GM12878 (cell line): ENCODE measurements at regions not wholly inside any gene's neighbourhood (a gene's known extent, or its start where the extent isn't known, plus 50 kb on each side); places are given as distances from the start of the nearest gene placed in this dataset.

Source experiments
- ATAC-seq: fragments of 200-7000 bp; cut with Tn5 transposase; 3 replicates; pipeline ENCODE4 v1.9.1; 2020; ENCODE audit warnings: mild to moderate bottlenecking, moderate library complexity
- BruUV-seq: library from RNA; stranded (reverse); fragments of 400-500 nt; replicated peaks from 2 replicates; lab custom pipeline; 2021; lab: Mats Ljungman, UMichigan
- CTCF ChIA-PET: fragments of 300-600 bp; sonication (Branson Sonifier 250); formaldehyde crosslinking; extraction: SDS; loops from one replicate; lab custom pipeline; 2021; ENCODE audit warnings: inconsistent platforms; lab: Yijun Ruan, JAX
- POLR2A ChIA-PET: fragments of 350-600 bp; formaldehyde crosslinking; extraction: SDS; loops from one replicate; lab custom pipeline; 2021; ENCODE audit warnings: inconsistent platforms; lab: Charles Lee
- RAD21 ChIA-PET: fragments of 300-600 bp; sonication (Branson Sonifier 250); formaldehyde crosslinking; loops from one replicate; lab custom pipeline; 2023; ENCODE audit warnings: antibody characterized with exemption; ENCODE audit not compliant: unreplicated experiment; lab: Charles Lee
- SMC1A ChIA-PET: fragments of 300-600 bp; sonication (Branson Sonifier 250); formaldehyde crosslinking; loops from one replicate; lab custom pipeline; 2023; ENCODE audit not compliant: unreplicated experiment, uncharacterized antibody; lab: Charles Lee
- DNase-seq: peaks from one replicate; pipeline ENCODE4 v3.0.0-alpha.2; 2011; ENCODE audit warnings: low read depth, low spot score
- FAIRE-seq: peaks from 3 replicates; lab custom pipeline; 2011; peaks lifted over from hg19 to GRCh38; lab: Jason Lieb, UNC
- H2AFZ ChIP-seq: 2 replicates; pipeline ENCODE4 v1.6.0; 2011; ENCODE audit warnings: low read depth, low read length, control low read depth; ENCODE audit not compliant: control insufficient read depth
- H3K27ac ChIP-seq: 2 replicates; pipeline ENCODE4 v1.5.1; 2011; ENCODE audit warnings: control low read depth; ENCODE audit not compliant: control insufficient read depth, insufficient read depth
- H3K27me3 ChIP-seq, 2 experiments: replicated peaks in 1 of 2; 2 replicates each; pipeline versions ENCODE4 v1.6.0 to v1.6.1; 2011; ENCODE audit warnings: low read length in 1 of 2; ENCODE audit not compliant: control insufficient read depth in 2 of 2, insufficient read depth in 2 of 2
- H3K36me3 ChIP-seq, 2 experiments: 2 replicates each; pipeline ENCODE4 v1.5.1; 2011; ENCODE audit warnings: low read length in 1 of 2; ENCODE audit not compliant: control insufficient read depth in 2 of 2, insufficient read depth in 2 of 2
- H3K4me1 ChIP-seq: 2 replicates; pipeline ENCODE4 v1.6.1; 2011; ENCODE audit warnings: mild to moderate bottlenecking, low read length, moderate library complexity, mixed read lengths; ENCODE audit not compliant: control insufficient read depth, insufficient read depth
- H3K4me2 ChIP-seq: 2 replicates; pipeline ENCODE4 v1.6.0; 2011; ENCODE audit warnings: control low read depth; ENCODE audit not compliant: control insufficient read depth, insufficient read depth
- H3K4me3 ChIP-seq: fragments of 200-600 bp; sonication (generic); 2 replicates; pipeline ENCODE4 v1.5.1; 2016
- H3K79me2 ChIP-seq: 2 replicates; pipeline ENCODE4 v1.6.0; 2011; ENCODE audit warnings: low read length; ENCODE audit not compliant: control insufficient read depth, insufficient read depth
- H3K9ac ChIP-seq: 2 replicates; pipeline ENCODE4 v1.8.0; 2011; ENCODE audit warnings: low read length, control low read depth, mixed read lengths; ENCODE audit not compliant: control insufficient read depth, insufficient read depth
- H3K9me3 ChIP-seq: replicated peaks from 3 replicates; pipeline ENCODE4 v1.5.1; 2011; ENCODE audit warnings: mild to moderate bottlenecking, low read length; ENCODE audit not compliant: control insufficient read depth, insufficient read depth
- H4K20me1 ChIP-seq: 2 replicates; pipeline ENCODE4 v1.6.0; 2011; ENCODE audit not compliant: control insufficient read depth, insufficient read depth
- BHLHE40 ChIP-seq, 2 experiments: fragments of 450-650 bp in 1 of 2; IDR thresholded peaks; 2 replicates each; pipeline ENCODE4 v1.6.1; 2011 to 2017; ENCODE audit warnings: low read depth in 2 of 2, borderline replicate concordance in 1 of 2, improper control_type of control experiment in 1 of 2, low read length in 1 of 2, mild to moderate bottlenecking in 1 of 2
- CHD2 ChIP-seq: IDR thresholded peaks from 2 replicates; pipeline ENCODE4 v1.6.1; 2011; ENCODE audit warnings: low read depth, low read length, improper control_type of control experiment, borderline replicate concordance
- EGR1 ChIP-seq, 2 experiments: IDR thresholded peaks; 1 replicate in 1 of 2; 2 replicates in 1 of 2; pipeline ENCODE4 v1.6.1; 2011 to 2012; ENCODE audit warnings: low read depth in 2 of 2, low read length in 2 of 2, borderline replicate concordance in 1 of 2, mild to moderate bottlenecking in 1 of 2, moderate library complexity in 1 of 2
- LARP7 ChIP-seq: fragments of 450-650 bp; IDR thresholded peaks from 2 replicates; pipeline ENCODE4 v1.6.1; 2017; ENCODE audit warnings: mild to moderate bottlenecking
- NR2C1 ChIP-seq: fragments of 450-650 bp; IDR thresholded peaks from 2 replicates; pipeline ENCODE4 v1.6.1; 2017; ENCODE audit warnings: antibody characterized with exemption, mild to moderate bottlenecking, moderate library complexity
- POLR2AphosphoS2 ChIP-seq: IDR thresholded peaks from 2 replicates; pipeline ENCODE4 v1.6.1; 2011; ENCODE audit warnings: low read depth, mild to moderate bottlenecking, low read length, improper control_type of control experiment, moderate library complexity
- SMAD5 ChIP-seq: IDR thresholded peaks from 2 replicates; pipeline ENCODE4 v1.6.1; 2016; ENCODE audit warnings: antibody characterized with exemption, low read depth
- TCF12 ChIP-seq: IDR thresholded peaks from 2 replicates; pipeline ENCODE4 v1.6.1; 2011; ENCODE audit warnings: low read depth, mild to moderate bottlenecking, low read length
- TCF3 ChIP-seq: IDR thresholded peaks from 2 replicates; pipeline ENCODE4 v1.6.1; 2012; ENCODE audit warnings: low read depth, mild to moderate bottlenecking, low read length, borderline replicate concordance; ENCODE audit not compliant: insufficient read depth
- WGBS: methylation state at CpG from one replicate; pipeline ENCODE4 v1.1.6; 2016; ENCODE audit warnings: low lambda C conversion rate; ENCODE audit not compliant: insufficient replicate concordance, insufficient coverage; ENCODE audit errors: missing lambda C conversion rate; 5-methylcytosine and 5-hydroxymethylcytosine counted together
- in situ Hi-C: fragments of 300-500 bp; cut with MboI; formaldehyde crosslinking; loops from 9 replicates; pipeline ENCODE4 v1.14.3; 2018; ENCODE audit warnings: mixed read lengths
- intact Hi-C: fragments of 100-400 bp; cut with micrococcal nuclease; formaldehyde crosslinking; loops from one replicate; pipeline ENCODE4 v1.14.2; 2022; ENCODE audit not compliant: unreplicated experiment
- TF ChIP-seq, protein P1 (sequence below): IDR thresholded peaks from 2 replicates; pipeline ENCODE4 v1.6.1; 2011; ENCODE audit warnings: low read depth, mild to moderate bottlenecking, low read length, moderate library complexity, borderline replicate concordance; ENCODE audit errors: extremely low read depth
- TF ChIP-seq, protein P2 (sequence below), 3 experiments: IDR thresholded peaks in 2 of 3; conservative IDR thresholded peaks in 1 of 3; 2 replicates each; pipeline ENCODE4 v1.5.1; 2011; ENCODE audit warnings: low read depth in 3 of 3, low read length in 3 of 3, mild to moderate bottlenecking in 3 of 3, control low read depth in 2 of 3, moderate library complexity in 2 of 3, inconsistent platforms in 1 of 3, mixed read lengths in 1 of 3; ENCODE audit not compliant: control insufficient read depth in 2 of 3, insufficient read depth in 1 of 3; ENCODE audit errors: extremely low read depth in 1 of 3
- TF ChIP-seq, protein P3 (sequence below): fragments of 150-350 bp; IDR thresholded peaks from 2 replicates; pipeline ENCODE4 v1.6.1; 2016; ENCODE audit warnings: low read depth, low read length
- TF ChIP-seq, protein P4 (sequence below): fragments of 450-650 bp; formaldehyde crosslinking; IDR thresholded peaks from 2 replicates; pipeline ENCODE4 v1.4.0; 2020; ENCODE audit warnings: mild to moderate bottlenecking, moderate library complexity

DNA sequence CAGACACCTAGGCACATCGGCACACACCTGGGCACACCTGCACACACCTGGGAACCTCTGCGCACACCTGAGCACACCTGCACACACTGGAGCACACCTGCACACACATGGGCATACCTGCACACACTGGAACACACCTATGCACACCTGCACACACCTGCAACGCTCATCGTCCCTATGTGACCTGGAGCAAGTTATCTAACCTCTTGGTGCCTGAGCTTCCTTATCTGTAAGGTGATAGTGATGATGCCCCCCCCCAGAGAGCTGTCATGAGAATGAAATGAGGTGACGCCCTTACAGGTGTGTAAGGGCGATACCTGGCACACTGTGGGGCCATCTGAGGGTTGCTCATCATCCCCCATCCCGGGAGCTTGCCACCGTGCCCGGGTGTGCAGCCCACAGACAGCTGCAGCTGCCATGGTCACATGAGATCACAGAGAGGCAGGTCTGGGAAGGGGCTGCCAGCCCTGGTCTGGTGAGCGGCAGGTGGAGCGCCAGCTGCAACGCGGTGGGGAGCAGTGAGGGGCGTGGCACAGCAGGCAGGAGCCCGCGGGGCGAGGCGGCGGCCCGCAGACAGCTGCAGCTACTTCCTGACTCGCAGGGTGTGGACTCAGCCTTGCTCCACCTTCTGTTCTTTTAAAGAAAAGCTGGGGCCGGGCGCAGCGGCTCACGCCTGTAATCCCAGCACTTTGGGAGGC, 59.9 kb upstream of the FBRSL1 start:
- WGBS: 9% methylated on average over 25 of the region's 25 CpGs
- Histone ChIP-seq H3K36me3 (no peaks in the 10 kb centered on the region), H3K4me3 (no peak overlapping the region), H3K9me3 (no peaks in the 10 kb centered on the region), H3K27ac (no peak overlapping the region), H3K9ac (no peak overlapping the region), H3K79me2 (no peaks in the 10 kb centered on the region), H4K20me1 (no peaks in the 10 kb centered on the region), H3K4me1 (peaks cover 18% of the 10 kb centered on the region), H3K27me3 (no peaks in the 10 kb centered on the region; a peak in 2 of 4 replicates), H3K4me2 (peak overlapping the region; percentile 30), H2AFZ (no peak overlapping the region)
- intact Hi-C loops: no loop called here
- ChIA-PET POLR2A (no interaction called here), RAD21 (interaction anchor here (0.5 to 1.1 kb wide), 2 partner anchors 94 to 165 kb away, joined by 3 read pairs; no protein-coding TSS in a partner anchor), SMC1A (interaction anchor here (1.0 to 1.6 kb wide), 3 partner anchors 18 to 62 kb away, joined by 3 read pairs; no protein-coding TSS in a partner anchor), CTCF (interaction anchor here (0.8 kb wide), 1 partner anchor 32 kb away, joined by 3 read pairs; no protein-coding TSS in a partner anchor)
- in situ Hi-C loops: no loop called here
- ATAC-seq (peak; percentile 87), DNase-seq (no peak), FAIRE-seq (no peak)
- no TSS peak for BruUV-seq
- TF ChIP-seq CHD2 (no peak), NR2C1 (no peak), TCF12 (peak; percentile 72; the same call in 1 of the 2 replicates), SMAD5 (no peak), POLR2AphosphoS2 (no peak), EGR1 (IDR thresholded peaks at IDR 0.05; ENCODE audit: borderline replicate concordance in 1 of 2, low read depth in 2 of 2, low read length in 2 of 2) (no peak), TCF3 (peak; percentile 86; the same call in 1 of the 2 replicates), BHLHE40 (IDR thresholded peaks at IDR 0.05; ENCODE audit: borderline replicate concordance in 1 of 2, low read depth in 2 of 2, low read length in 1 of 2) (peak in 1 of 2 experiments; percentile 76; a peak in 2 of 4 replicates), LARP7 (no peak)
- TF ChIP-seq, protein P1, sequence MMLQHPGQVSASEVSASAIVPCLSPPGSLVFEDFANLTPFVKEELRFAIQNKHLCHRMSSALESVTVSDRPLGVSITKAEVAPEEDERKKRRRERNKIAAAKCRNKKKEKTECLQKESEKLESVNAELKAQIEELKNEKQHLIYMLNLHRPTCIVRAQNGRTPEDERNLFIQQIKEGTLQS: no peak
- TF ChIP-seq, protein P2, sequence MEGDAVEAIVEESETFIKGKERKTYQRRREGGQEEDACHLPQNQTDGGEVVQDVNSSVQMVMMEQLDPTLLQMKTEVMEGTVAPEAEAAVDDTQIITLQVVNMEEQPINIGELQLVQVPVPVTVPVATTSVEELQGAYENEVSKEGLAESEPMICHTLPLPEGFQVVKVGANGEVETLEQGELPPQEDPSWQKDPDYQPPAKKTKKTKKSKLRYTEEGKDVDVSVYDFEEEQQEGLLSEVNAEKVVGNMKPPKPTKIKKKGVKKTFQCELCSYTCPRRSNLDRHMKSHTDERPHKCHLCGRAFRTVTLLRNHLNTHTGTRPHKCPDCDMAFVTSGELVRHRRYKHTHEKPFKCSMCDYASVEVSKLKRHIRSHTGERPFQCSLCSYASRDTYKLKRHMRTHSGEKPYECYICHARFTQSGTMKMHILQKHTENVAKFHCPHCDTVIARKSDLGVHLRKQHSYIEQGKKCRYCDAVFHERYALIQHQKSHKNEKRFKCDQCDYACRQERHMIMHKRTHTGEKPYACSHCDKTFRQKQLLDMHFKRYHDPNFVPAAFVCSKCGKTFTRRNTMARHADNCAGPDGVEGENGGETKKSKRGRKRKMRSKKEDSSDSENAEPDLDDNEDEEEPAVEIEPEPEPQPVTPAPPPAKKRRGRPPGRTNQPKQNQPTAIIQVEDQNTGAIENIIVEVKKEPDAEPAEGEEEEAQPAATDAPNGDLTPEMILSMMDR (IDR thresholded peaks at IDR 0.05 in 2 of 3, conservative IDR thresholded peaks at IDR 0.05 in 1 of 3; ENCODE audit: control insufficient read depth in 2 of 3, extremely low read depth in 1 of 3, insufficient read depth in 1 of 3, low read depth in 3 of 3, low read length in 3 of 3): no peak
- TF ChIP-seq, protein P3, sequence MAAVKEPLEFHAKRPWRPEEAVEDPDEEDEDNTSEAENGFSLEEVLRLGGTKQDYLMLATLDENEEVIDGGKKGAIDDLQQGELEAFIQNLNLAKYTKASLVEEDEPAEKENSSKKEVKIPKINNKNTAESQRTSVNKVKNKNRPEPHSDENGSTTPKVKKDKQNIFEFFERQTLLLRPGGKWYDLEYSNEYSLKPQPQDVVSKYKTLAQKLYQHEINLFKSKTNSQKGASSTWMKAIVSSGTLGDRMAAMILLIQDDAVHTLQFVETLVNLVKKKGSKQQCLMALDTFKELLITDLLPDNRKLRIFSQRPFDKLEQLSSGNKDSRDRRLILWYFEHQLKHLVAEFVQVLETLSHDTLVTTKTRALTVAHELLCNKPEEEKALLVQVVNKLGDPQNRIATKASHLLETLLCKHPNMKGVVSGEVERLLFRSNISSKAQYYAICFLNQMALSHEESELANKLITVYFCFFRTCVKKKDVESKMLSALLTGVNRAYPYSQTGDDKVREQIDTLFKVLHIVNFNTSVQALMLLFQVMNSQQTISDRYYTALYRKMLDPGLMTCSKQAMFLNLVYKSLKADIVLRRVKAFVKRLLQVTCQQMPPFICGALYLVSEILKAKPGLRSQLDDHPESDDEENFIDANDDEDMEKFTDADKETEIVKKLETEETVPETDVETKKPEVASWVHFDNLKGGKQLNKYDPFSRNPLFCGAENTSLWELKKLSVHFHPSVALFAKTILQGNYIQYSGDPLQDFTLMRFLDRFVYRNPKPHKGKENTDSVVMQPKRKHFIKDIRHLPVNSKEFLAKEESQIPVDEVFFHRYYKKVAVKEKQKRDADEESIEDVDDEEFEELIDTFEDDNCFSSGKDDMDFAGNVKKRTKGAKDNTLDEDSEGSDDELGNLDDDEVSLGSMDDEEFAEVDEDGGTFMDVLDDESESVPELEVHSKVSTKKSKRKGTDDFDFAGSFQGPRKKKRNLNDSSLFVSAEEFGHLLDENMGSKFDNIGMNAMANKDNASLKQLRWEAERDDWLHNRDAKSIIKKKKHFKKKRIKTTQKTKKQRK: no peak
- TF ChIP-seq, protein P4, sequence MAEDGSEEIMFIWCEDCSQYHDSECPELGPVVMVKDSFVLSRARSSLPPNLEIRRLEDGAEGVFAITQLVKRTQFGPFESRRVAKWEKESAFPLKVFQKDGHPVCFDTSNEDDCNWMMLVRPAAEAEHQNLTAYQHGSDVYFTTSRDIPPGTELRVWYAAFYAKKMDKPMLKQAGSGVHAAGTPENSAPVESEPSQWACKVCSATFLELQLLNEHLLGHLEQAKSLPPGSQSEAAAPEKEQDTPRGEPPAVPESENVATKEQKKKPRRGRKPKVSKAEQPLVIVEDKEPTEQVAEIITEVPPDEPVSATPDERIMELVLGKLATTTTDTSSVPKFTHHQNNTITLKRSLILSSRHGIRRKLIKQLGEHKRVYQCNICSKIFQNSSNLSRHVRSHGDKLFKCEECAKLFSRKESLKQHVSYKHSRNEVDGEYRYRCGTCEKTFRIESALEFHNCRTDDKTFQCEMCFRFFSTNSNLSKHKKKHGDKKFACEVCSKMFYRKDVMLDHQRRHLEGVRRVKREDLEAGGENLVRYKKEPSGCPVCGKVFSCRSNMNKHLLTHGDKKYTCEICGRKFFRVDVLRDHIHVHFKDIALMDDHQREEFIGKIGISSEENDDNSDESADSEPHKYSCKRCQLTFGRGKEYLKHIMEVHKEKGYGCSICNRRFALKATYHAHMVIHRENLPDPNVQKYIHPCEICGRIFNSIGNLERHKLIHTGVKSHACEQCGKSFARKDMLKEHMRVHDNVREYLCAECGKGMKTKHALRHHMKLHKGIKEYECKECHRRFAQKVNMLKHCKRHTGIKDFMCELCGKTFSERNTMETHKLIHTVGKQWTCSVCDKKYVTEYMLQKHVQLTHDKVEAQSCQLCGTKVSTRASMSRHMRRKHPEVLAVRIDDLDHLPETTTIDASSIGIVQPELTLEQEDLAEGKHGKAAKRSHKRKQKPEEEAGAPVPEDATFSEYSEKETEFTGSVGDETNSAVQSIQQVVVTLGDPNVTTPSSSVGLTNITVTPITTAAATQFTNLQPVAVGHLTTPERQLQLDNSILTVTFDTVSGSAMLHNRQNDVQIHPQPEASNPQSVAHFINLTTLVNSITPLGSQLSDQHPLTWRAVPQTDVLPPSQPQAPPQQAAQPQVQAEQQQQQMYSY (CRISPR knock-in tag): no peak
